LHCN-M2 (cell line): ENCODE measurements at regions not wholly inside any gene's neighbourhood (a gene's known extent, or its start where the extent isn't known, plus 50 kb on each side); places are given as distances from the start of the nearest gene placed in this dataset.

Experiments used
- DNase-seq: peaks from one replicate; pipeline ENCODE4 v3.0.0-alpha.2; 2012; ENCODE audit warnings: low read depth

- DNase-seq, result no peak
Measured at GRCh38 chr6:94535798-94536197, 1041.5 kb upstream of the MANEA start.

- DNase-seq, result no peak
Measured at GRCh38 chr6:94511502-94512088, 1065.7 kb upstream of the MANEA start.

- DNase-seq, result no peak
Measured at GRCh38 chr6:94510877-94511276, 1066.5 kb upstream of the MANEA start.

- DNase-seq, result no peak
Measured at GRCh38 chr6:94501516-94501915, 1075.8 kb upstream of the MANEA start.

- no peak for DNase-seq
Measured at GRCh38 chr6:94498099-94498498, 1078.7 kb upstream of the EPHA7 start.

- DNase-seq, result no peak
Measured at GRCh38 chr6:94494500-94494899, 1075.1 kb upstream of the EPHA7 start.

- no peak for DNase-seq
Measured at GRCh38 chr6:94487371-94487770, 1068.0 kb upstream of the EPHA7 start.

- no peak for DNase-seq
Measured at GRCh38 chr6:94478133-94479005, 1059.0 kb upstream of the EPHA7 start.

GRCh38 chr6:94468830-94469229 is 1049.5 kb upstream of the EPHA7 start:
- no peak for DNase-seq

- no peak for DNase-seq
Measured at GRCh38 chr6:94464018-94464510, 1044.7 kb upstream of the EPHA7 start.

GRCh38 chr6:94463306-94463705 is 1043.9 kb upstream of the EPHA7 start:
- DNase-seq, result no peak

- DNase-seq, result no peak
Measured at GRCh38 chr6:94462231-94462630, 1042.9 kb upstream of the EPHA7 start.

GRCh38 chr6:94456266-94456665 is 1036.9 kb upstream of the EPHA7 start:
- no peak for DNase-seq

- DNase-seq, result no peak
Measured at GRCh38 chr6:94454231-94454630, 1034.9 kb upstream of the EPHA7 start.

GRCh38 chr6:94446120-94446519 is 1026.8 kb upstream of the EPHA7 start:
- DNase-seq, result no peak

- DNase-seq, result no peak
Measured at GRCh38 chr6:94443701-94444100, 1024.3 kb upstream of the EPHA7 start.

GRCh38 chr6:94424692-94425091 is 1005.3 kb upstream of the EPHA7 start:
- DNase-seq, result no peak

- no peak for DNase-seq
Measured at GRCh38 chr6:94417363-94417762, 998.0 kb upstream of the EPHA7 start.

- no peak for DNase-seq
Measured at GRCh38 chr6:94414041-94414440, 994.7 kb upstream of the EPHA7 start.

- DNase-seq, result no peak
Measured at GRCh38 chr6:94401311-94401710, 982.0 kb upstream of the EPHA7 start.

GRCh38 chr6:94394822-94395221 is 975.5 kb upstream of the EPHA7 start:
- DNase-seq, result no peak

- DNase-seq, result no peak
Measured at GRCh38 chr6:94389218-94389617, 969.9 kb upstream of the EPHA7 start.

- DNase-seq, result no peak
Measured at GRCh38 chr6:94377835-94378234, 958.5 kb upstream of the EPHA7 start.
